PFSK-1 (cell line): ENCODE measurements at regions not wholly inside any gene's neighbourhood (a gene's known extent, or its start where the extent isn't known, plus 50 kb on each side); places are given as distances from the start of the nearest gene placed in this dataset.

Experiments used
- FOXP2 ChIP-seq: optimal IDR thresholded peaks from 2 replicates; pipeline ENCODE3; 2011; ENCODE audit warnings: borderline replicate concordance, control low read depth, inconsistent platforms; ENCODE audit not compliant: insufficient read depth; ENCODE audit errors: extremely low read length, extremely low read depth
- POLR2AphosphoS5 ChIP-seq: IDR thresholded peaks from 2 replicates; pipeline ENCODE4 v1.6.1; 2012; ENCODE audit warnings: low read depth, mild to moderate bottlenecking, control low read depth, low read length, moderate library complexity
- SIN3A ChIP-seq: IDR thresholded peaks from 2 replicates; pipeline ENCODE4 v1.6.1; 2012; ENCODE audit warnings: mild to moderate bottlenecking, low read length, moderate library complexity, borderline replicate concordance; ENCODE audit not compliant: insufficient read depth
- TAF1 ChIP-seq: IDR thresholded peaks from 2 replicates; pipeline ENCODE4 v1.6.1; 2012; ENCODE audit warnings: low read length, control low read depth, borderline replicate concordance; ENCODE audit not compliant: insufficient read depth
- TF ChIP-seq, protein P1 (sequence below), 2 experiments: IDR thresholded peaks; 2 replicates each; pipeline versions ENCODE4 v1.6.1 to v1.8.0; 2011 to 2012; ENCODE audit warnings: low read depth in 2 of 2, low read length in 2 of 2, control low read depth in 1 of 2, inconsistent platforms in 1 of 2, mild to moderate bottlenecking in 1 of 2, moderate library complexity in 1 of 2; ENCODE audit not compliant: insufficient read depth in 1 of 2

DNA sequence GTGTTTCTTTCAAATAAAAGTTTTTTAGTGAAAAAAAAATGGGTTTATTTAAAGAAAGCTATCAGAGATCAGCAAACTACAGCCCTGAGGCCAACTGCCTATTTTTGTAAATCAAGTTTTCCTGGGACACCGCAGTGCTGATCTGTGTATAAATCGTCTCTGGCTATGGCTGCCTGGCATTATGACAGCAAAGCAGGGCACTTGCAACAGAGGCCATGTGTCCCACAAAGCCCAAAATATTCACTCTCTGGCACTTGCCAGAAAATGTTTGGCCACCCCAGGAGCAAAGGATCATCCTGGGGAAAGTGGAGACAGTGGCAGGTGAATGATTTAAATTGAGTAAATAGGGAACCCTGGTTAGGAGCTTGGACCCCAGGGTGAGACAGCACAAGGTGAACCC lies 291.6 kb downstream of the PREX1 start:
- TF ChIP-seq POLR2AphosphoS5, result no peak
- no peak for TF ChIP-seq TAF1
- TF ChIP-seq, protein P1, sequence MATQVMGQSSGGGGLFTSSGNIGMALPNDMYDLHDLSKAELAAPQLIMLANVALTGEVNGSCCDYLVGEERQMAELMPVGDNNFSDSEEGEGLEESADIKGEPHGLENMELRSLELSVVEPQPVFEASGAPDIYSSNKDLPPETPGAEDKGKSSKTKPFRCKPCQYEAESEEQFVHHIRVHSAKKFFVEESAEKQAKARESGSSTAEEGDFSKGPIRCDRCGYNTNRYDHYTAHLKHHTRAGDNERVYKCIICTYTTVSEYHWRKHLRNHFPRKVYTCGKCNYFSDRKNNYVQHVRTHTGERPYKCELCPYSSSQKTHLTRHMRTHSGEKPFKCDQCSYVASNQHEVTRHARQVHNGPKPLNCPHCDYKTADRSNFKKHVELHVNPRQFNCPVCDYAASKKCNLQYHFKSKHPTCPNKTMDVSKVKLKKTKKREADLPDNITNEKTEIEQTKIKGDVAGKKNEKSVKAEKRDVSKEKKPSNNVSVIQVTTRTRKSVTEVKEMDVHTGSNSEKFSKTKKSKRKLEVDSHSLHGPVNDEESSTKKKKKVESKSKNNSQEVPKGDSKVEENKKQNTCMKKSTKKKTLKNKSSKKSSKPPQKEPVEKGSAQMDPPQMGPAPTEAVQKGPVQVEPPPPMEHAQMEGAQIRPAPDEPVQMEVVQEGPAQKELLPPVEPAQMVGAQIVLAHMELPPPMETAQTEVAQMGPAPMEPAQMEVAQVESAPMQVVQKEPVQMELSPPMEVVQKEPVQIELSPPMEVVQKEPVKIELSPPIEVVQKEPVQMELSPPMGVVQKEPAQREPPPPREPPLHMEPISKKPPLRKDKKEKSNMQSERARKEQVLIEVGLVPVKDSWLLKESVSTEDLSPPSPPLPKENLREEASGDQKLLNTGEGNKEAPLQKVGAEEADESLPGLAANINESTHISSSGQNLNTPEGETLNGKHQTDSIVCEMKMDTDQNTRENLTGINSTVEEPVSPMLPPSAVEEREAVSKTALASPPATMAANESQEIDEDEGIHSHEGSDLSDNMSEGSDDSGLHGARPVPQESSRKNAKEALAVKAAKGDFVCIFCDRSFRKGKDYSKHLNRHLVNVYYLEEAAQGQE (IDR thresholded peaks at IDR 0.05; ENCODE audit: insufficient read depth in 1 of 2, low read depth in 2 of 2, low read length in 2 of 2), result no peak
- TF ChIP-seq FOXP2, result no peak
- no peak for TF ChIP-seq SIN3A

DNA sequence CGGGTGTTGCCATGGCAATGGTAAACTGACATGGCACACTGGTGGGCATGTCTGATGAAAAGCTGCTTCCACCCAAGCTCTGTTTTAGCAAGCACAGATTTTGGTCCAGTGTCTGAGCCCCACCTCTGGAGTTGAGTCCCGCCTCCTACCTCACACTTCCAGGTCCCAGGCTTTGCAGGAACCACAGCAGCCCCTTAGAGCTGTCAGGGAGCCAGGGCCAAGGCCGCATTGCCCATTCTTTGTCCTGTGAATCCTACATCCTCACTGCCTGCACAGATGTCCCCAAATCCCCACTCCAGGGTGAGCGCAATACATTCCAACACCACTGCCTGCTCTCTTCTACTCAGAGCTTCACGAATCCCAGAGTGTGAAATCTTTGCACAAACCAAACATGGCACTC lies 292.2 kb downstream of the PREX1 start:
- no peak for TF ChIP-seq TAF1
- no peak for TF ChIP-seq FOXP2
- no peak for TF ChIP-seq POLR2AphosphoS5
- TF ChIP-seq SIN3A, result no peak
- TF ChIP-seq, protein P1 (IDR thresholded peaks at IDR 0.05; ENCODE audit: insufficient read depth in 1 of 2, low read depth in 2 of 2, low read length in 2 of 2), result no peak

DNA sequence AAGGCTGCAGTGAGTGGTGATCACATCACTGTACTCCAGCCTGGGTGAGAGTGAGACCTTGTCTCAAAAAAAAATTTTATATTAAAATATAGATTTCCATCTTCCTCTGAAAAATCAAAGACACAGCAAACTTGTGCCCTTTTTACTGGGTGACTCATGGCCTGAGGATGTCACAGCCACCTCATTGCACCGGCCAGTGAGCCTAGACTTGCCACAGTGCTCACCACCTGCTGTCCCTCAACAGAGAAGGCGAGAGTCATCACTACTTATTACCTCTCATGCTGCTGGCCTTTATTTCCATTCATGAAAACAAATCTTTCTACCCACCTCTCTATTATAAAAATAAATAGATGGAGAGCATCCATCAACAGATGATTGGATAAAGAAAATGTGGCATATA lies 295.8 kb downstream of the PREX1 start:
- no peak for TF ChIP-seq POLR2AphosphoS5
- TF ChIP-seq, protein P1 (IDR thresholded peaks at IDR 0.05; ENCODE audit: insufficient read depth in 1 of 2, low read depth in 2 of 2, low read length in 2 of 2), result no peak
- TF ChIP-seq TAF1, result no peak
- TF ChIP-seq SIN3A, result no peak
- no peak for TF ChIP-seq FOXP2

DNA sequence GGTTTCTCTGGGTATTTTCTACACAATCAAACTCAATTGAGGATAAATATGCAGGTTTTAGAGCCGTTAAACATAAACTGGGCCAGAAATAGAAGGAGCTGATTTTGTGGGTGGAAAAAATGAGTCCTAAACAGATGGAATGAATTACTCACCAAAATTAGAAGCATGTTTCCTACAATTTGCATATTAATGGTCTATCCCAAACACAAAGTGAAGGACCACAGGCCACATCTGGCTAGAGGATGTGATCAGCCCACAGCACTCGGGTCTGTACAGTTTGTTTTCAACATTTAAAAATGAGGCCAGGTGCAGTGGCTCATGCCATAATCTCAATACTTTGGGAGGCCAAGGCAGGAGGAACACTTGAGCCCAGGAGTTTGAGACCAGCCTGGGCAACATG lies 296.3 kb downstream of the PREX1 start:
- TF ChIP-seq TAF1, result no peak
- TF ChIP-seq POLR2AphosphoS5, result no peak
- TF ChIP-seq, protein P1 (IDR thresholded peaks at IDR 0.05; ENCODE audit: insufficient read depth in 1 of 2, low read depth in 2 of 2, low read length in 2 of 2), result no peak
- no peak for TF ChIP-seq FOXP2
- TF ChIP-seq SIN3A, result no peak

DNA sequence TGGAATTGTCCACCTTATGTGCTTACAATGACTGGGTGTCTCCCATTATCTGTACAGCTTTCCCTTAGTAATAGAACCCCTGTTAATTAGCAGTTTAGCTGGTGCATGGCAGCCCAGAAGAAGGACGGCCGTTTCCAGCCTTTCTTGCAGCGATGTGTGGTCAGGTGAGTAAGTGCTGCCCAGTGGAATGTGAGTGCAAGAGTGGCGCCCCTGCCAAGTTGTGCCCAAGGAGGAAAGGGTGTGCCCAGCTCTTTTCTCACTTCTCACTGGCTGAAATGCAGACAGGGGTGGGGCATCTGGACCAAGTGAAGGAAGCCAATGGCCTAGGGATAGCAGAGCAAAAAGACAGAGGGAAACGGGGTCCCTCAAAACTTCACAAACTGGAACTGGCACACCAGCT lies 296.8 kb downstream of the PREX1 start:
- TF ChIP-seq POLR2AphosphoS5, result no peak
- no peak for TF ChIP-seq SIN3A
- TF ChIP-seq, protein P1 (IDR thresholded peaks at IDR 0.05; ENCODE audit: insufficient read depth in 1 of 2, low read depth in 2 of 2, low read length in 2 of 2), result no peak
- no peak for TF ChIP-seq TAF1
- no peak for TF ChIP-seq FOXP2
